Thoracic aorta (tissue), 2 donors: ENCODE measurements at regions not wholly inside any gene's neighbourhood (a gene's known extent, or its start where the extent isn't known, plus 50 kb on each side); places are given as distances from the start of the nearest gene placed in this dataset.

Experiments
- ATAC-seq: fragments of 150-250 bp; one replicate; pipeline ENCODE4 v1.8.0; 2017; ENCODE audit warnings: low read depth; ENCODE audit not compliant: insufficient number of reproducible peaks, low FRiP score
- DNase-seq: peaks from one replicate; pipeline ENCODE4 v3.0.0-alpha.2; 2020; ENCODE audit warnings: low spot score
- H3K27ac ChIP-seq, 2 donors: fragments of 200-600 bp; sonication (generic); 1 replicate in 1 of 2; 2 replicates in 1 of 2; pipeline ENCODE4 v1.5.1; 2016; ENCODE audit warnings: mild to moderate bottlenecking in 2 of 2, moderate library complexity in 2 of 2
- H3K27me3 ChIP-seq: fragments of 200-600 bp; sonication (generic); replicated peaks from 2 replicates; pipeline ENCODE4 v1.6.0; 2016; ENCODE audit warnings: mild to moderate bottlenecking; ENCODE audit not compliant: insufficient read depth
- H3K36me3 ChIP-seq: fragments of 200-600 bp; sonication (generic); one replicate; pipeline ENCODE4 v1.5.1; 2016
- H3K4me1 ChIP-seq, 2 donors: fragments of 200-600 bp; sonication (generic); 1 replicate in 1 of 2; 2 replicates in 1 of 2; pipeline versions ENCODE4 v1.5.1 to v1.6.0; 2016; ENCODE audit warnings: low read depth in 2 of 2, mild to moderate bottlenecking in 1 of 2; ENCODE audit not compliant: control insufficient read depth in 1 of 2
- H3K4me3 ChIP-seq: fragments of 200-600 bp; sonication (generic); 2 replicates; pipeline ENCODE4 v1.5.1; 2016; ENCODE audit warnings: mild to moderate bottlenecking
- H3K9me3 ChIP-seq: fragments of 200-600 bp; sonication (generic); 2 replicates; pipeline ENCODE4 v1.5.1; 2016
- CTCF ChIP-seq: fragments of 200-600 bp; sonication (generic); IDR thresholded peaks from one replicate; pipeline ENCODE4 v1.5.1; 2019; ENCODE audit warnings: antibody characterized with exemption

DNA sequence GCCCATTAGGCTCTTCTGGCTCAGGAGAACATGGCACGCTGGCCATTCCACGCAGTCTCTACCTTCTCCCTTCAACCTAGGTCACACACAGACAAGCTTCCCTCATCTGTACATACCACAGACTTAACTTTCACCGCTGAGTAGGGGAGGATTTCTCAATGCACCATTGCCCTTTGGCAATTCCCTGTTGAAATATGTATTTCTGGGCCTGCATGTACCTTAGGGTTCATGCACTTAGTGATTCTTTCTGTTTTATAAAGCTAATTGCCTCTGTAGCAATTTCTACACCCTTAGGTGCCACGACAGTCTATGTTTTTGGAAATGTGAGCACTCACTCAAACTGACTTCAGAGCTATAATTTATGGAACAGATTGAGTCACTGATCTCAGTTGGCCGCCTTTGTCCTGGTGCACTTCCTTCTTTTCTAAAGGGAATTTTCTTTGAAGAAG is 253.8 kb upstream of the PRDM1 start:
- no peak overlapping the region for H3K27ac ChIP-seq

GRCh38 chr6:105831311-105832097 is 254.6 kb upstream of the PRDM1 start:
- H3K4me3 ChIP-seq, result no peak overlapping the region
- no peaks in the 10 kb centered on the region for H3K36me3 ChIP-seq
- no peaks in the 10 kb centered on the region for H3K27me3 ChIP-seq
- ATAC-seq (no peak), DNase-seq (no peak)
- no peak for TF ChIP-seq CTCF
- H3K9me3 ChIP-seq, result no peaks in the 10 kb centered on the region
- no peak overlapping the region for H3K27ac ChIP-seq
- H3K4me1 ChIP-seq, result no peaks in the 10 kb centered on the region

More for the DNA sequence above, 253.8 kb upstream of the PRDM1 start:
- ATAC-seq (no peak), DNase-seq (no peak)
- Histone ChIP-seq H3K27me3 (no peaks in the 10 kb centered on the region), H3K9me3 (no peaks in the 10 kb centered on the region), H3K4me3 (no peak overlapping the region), H3K36me3 (no peaks in the 10 kb centered on the region), H3K4me1 (no peaks in the 10 kb centered on the region)
- TF ChIP-seq CTCF, result no peak

GRCh38 chr6:105825210-105825609 is 260.9 kb upstream of the PRDM1 start:
- Histone ChIP-seq H3K4me3 (no peak overlapping the region), H3K9me3 (no peaks in the 10 kb centered on the region), H3K27ac (no peak overlapping the region), H3K36me3 (no peaks in the 10 kb centered on the region), H3K4me1 (no peaks in the 10 kb centered on the region), H3K27me3 (no peaks in the 10 kb centered on the region)
- TF ChIP-seq CTCF, result no peak
- no peak for DNase-seq
- ATAC-seq, result no peak

DNA sequence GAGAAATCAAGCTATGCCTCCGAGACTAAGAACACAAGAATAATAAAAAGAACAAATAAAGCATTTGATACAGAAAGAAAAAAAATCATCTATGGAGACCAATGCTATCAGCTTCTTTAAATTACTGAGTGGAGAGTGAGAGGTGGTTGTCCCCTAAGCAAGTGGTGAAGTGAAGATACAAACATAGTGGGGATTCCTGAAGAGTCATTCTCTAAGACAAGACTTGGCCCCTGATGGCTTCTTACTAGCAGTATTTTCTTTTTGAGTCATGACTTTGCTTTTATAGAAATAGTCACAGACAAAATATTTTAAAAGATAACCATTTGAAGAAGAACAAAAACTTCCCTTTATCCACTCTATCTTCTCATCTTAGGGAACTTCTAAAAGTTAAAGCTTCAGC is 261.4 kb upstream of the PRDM1 start:
- no peak overlapping the region for H3K27ac ChIP-seq
- no peak for TF ChIP-seq CTCF
- H3K4me3 ChIP-seq, result no peak overlapping the region
- H3K9me3 ChIP-seq, result no peaks in the 10 kb centered on the region
- H3K36me3 ChIP-seq, result no peaks in the 10 kb centered on the region
- no peaks in the 10 kb centered on the region for H3K4me1 ChIP-seq
- H3K27me3 ChIP-seq, result no peaks in the 10 kb centered on the region
- no peak for ATAC-seq
- no peak for DNase-seq

DNA sequence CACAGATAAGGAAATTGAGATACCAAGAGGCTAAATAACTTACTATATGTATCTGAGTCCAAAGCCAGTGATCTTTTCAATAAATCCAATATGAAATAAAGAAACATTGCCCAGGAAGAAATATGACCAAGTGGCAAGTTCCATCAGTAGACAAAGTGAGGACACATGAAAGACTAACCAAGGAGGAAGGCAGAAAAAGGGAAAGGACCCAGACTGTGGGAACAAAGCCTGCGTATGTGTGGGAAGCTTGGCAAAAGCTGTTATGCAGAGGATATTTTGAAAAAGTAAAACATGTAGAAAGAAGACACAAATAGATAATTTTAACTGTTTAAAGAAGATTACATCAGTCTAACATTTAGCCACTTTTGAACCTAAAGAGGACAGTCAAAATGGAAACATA is 264.4 kb upstream of the PRDM1 start:
- H3K27me3 ChIP-seq, result no peaks in the 10 kb centered on the region
- TF ChIP-seq CTCF, result no peak
- ATAC-seq, result no peak
- H3K4me3 ChIP-seq, result no peak overlapping the region
- H3K9me3 ChIP-seq, result no peaks in the 10 kb centered on the region
- no peaks in the 10 kb centered on the region for H3K36me3 ChIP-seq
- H3K27ac ChIP-seq, result no peak overlapping the region
- DNase-seq, result no peak
- H3K4me1 ChIP-seq, result no peaks in the 10 kb centered on the region
